ENCODE measurements at regions not wholly inside any gene's neighbourhood (a gene's known extent, or its start where the extent isn't known, plus 50 kb on each side); places are given as distances from the start of the nearest gene placed in this dataset.

- Histone ChIP-seq H3K9me3 (ENCODE audit: low read depth, low read length) (no peaks in the 10 kb centered on the region), H3K4me3 (no peak overlapping the region), H3K27ac (no peak overlapping the region), H3K9ac (ENCODE audit: insufficient read length) (no peak overlapping the region), H3K36me3 (ENCODE audit: insufficient read depth, low read length) (no peaks in the 10 kb centered on the region)
- TF ChIP-seq EZH2 (IDR thresholded peaks at IDR 0.05) = no peak
- no peak for TF ChIP-seq POLR2AphosphoS5 (IDR thresholded peaks at IDR 0.05; ENCODE audit: borderline replicate concordance, low read depth, low read length)
- no peak for TF ChIP-seq FOXP2 (optimal IDR thresholded peaks at IDR 0.05; ENCODE audit: control extremely low read depth, extremely low read length, insufficient read depth)
- DNase-seq (ENCODE audit: low read depth, low spot score) = no peak
These were observed 238.2 kb downstream of the EFNB2 start for GRCh38 chr13:106297283-106297682.

GRCh38 chr13:106296723-106297122 is 238.7 kb downstream of the EFNB2 start:
- H3K9me3 ChIP-seq (ENCODE audit: low read depth, low read length) = no peaks in the 10 kb centered on the region
- no peak overlapping the region for H3K9ac ChIP-seq (ENCODE audit: insufficient read length)
- no peak overlapping the region for H3K4me3 ChIP-seq
- no peak for DNase-seq (ENCODE audit: low read depth, low spot score)
- no peak overlapping the region for H3K27ac ChIP-seq
- H3K36me3 ChIP-seq (ENCODE audit: insufficient read depth, low read length) = no peaks in the 10 kb centered on the region
- TF ChIP-seq POLR2AphosphoS5 (IDR thresholded peaks at IDR 0.05; ENCODE audit: borderline replicate concordance, low read depth, low read length) = no peak
- TF ChIP-seq FOXP2 (optimal IDR thresholded peaks at IDR 0.05; ENCODE audit: control extremely low read depth, extremely low read length, insufficient read depth) = no peak
- no peak for TF ChIP-seq EZH2 (IDR thresholded peaks at IDR 0.05)

- Histone ChIP-seq H3K36me3 (ENCODE audit: insufficient read depth, low read length) (no peaks in the 10 kb centered on the region), H3K9ac (ENCODE audit: insufficient read length) (no peak overlapping the region), H3K27ac (no peak overlapping the region), H3K4me3 (no peak overlapping the region), H3K9me3 (ENCODE audit: low read depth, low read length) (no peaks in the 10 kb centered on the region)
- no peak for TF ChIP-seq EZH2 (IDR thresholded peaks at IDR 0.05)
- no peak for TF ChIP-seq POLR2AphosphoS5 (IDR thresholded peaks at IDR 0.05; ENCODE audit: borderline replicate concordance, low read depth, low read length)
- TF ChIP-seq FOXP2 (optimal IDR thresholded peaks at IDR 0.05; ENCODE audit: control extremely low read depth, extremely low read length, insufficient read depth) = no peak
- DNase-seq (ENCODE audit: low read depth, low spot score) = no peak
These were observed 239.5 kb downstream of the EFNB2 start for GRCh38 chr13:106295971-106296370.

- no peak overlapping the region for H3K9ac ChIP-seq (ENCODE audit: insufficient read length)
- H3K27ac ChIP-seq = no peak overlapping the region
- H3K36me3 ChIP-seq (ENCODE audit: insufficient read depth, low read length) = no peaks in the 10 kb centered on the region
- DNase-seq (ENCODE audit: low read depth, low spot score) = no peak
- H3K9me3 ChIP-seq (ENCODE audit: low read depth, low read length) = no peaks in the 10 kb centered on the region
- no peak overlapping the region for H3K4me3 ChIP-seq
- no peak for TF ChIP-seq FOXP2 (optimal IDR thresholded peaks at IDR 0.05; ENCODE audit: control extremely low read depth, extremely low read length, insufficient read depth)
- TF ChIP-seq EZH2 (IDR thresholded peaks at IDR 0.05) = no peak
- no peak for TF ChIP-seq POLR2AphosphoS5 (IDR thresholded peaks at IDR 0.05; ENCODE audit: borderline replicate concordance, low read depth, low read length)
These were observed 244.5 kb downstream of the EFNB2 start for GRCh38 chr13:106291006-106291405.

- Histone ChIP-seq H3K27ac (no peak overlapping the region), H3K4me3 (no peak overlapping the region), H3K36me3 (ENCODE audit: insufficient read depth, low read length) (no peaks in the 10 kb centered on the region), H3K9me3 (ENCODE audit: low read depth, low read length) (no peaks in the 10 kb centered on the region), H3K9ac (ENCODE audit: insufficient read length) (no peak overlapping the region)
- TF ChIP-seq POLR2AphosphoS5 (IDR thresholded peaks at IDR 0.05; ENCODE audit: borderline replicate concordance, low read depth, low read length) (no peak), FOXP2 (optimal IDR thresholded peaks at IDR 0.05; ENCODE audit: control extremely low read depth, extremely low read length, insufficient read depth) (no peak), EZH2 (IDR thresholded peaks at IDR 0.05) (no peak)
- no peak for DNase-seq (ENCODE audit: low read depth, low spot score)
These were observed 248.1 kb downstream of the EFNB2 start for GRCh38 chr13:106287351-106287750.

- H3K4me3 ChIP-seq = no peak overlapping the region
- H3K36me3 ChIP-seq (ENCODE audit: insufficient read depth, low read length) = no peaks in the 10 kb centered on the region
- H3K9me3 ChIP-seq (ENCODE audit: low read depth, low read length) = no peaks in the 10 kb centered on the region
- H3K9ac ChIP-seq (ENCODE audit: insufficient read length) = no peak overlapping the region
- no peak overlapping the region for H3K27ac ChIP-seq
- TF ChIP-seq EZH2 (IDR thresholded peaks at IDR 0.05) (no peak), POLR2AphosphoS5 (IDR thresholded peaks at IDR 0.05; ENCODE audit: borderline replicate concordance, low read depth, low read length) (no peak)
- no peak for DNase-seq (ENCODE audit: low read depth, low spot score)
These were observed 248.7 kb downstream of the EFNB2 start for GRCh38 chr13:106286811-106287210.

GRCh38 chr13:106284358-106284757 is 251.1 kb downstream of the EFNB2 start:
- no peak for DNase-seq (ENCODE audit: low read depth, low spot score)
- no peak overlapping the region for H3K4me3 ChIP-seq
- no peak for TF ChIP-seq EZH2 (IDR thresholded peaks at IDR 0.05)
- TF ChIP-seq POLR2AphosphoS5 (IDR thresholded peaks at IDR 0.05; ENCODE audit: borderline replicate concordance, low read depth, low read length) = no peak
- TF ChIP-seq FOXP2 (optimal IDR thresholded peaks at IDR 0.05; ENCODE audit: control extremely low read depth, extremely low read length, insufficient read depth) = no peak
- no peak overlapping the region for H3K27ac ChIP-seq
- no peak overlapping the region for H3K9ac ChIP-seq (ENCODE audit: insufficient read length)
- no peaks in the 10 kb centered on the region for H3K9me3 ChIP-seq (ENCODE audit: low read depth, low read length)
- no peaks in the 10 kb centered on the region for H3K36me3 ChIP-seq (ENCODE audit: insufficient read depth, low read length)

- Histone ChIP-seq H3K9me3 (ENCODE audit: low read depth, low read length) (no peaks in the 10 kb centered on the region), H3K36me3 (ENCODE audit: insufficient read depth, low read length) (no peaks in the 10 kb centered on the region), H3K9ac (ENCODE audit: insufficient read length) (no peak overlapping the region), H3K4me3 (no peak overlapping the region), H3K27ac (no peak overlapping the region)
- no peak for TF ChIP-seq POLR2AphosphoS5 (IDR thresholded peaks at IDR 0.05; ENCODE audit: borderline replicate concordance, low read depth, low read length)
- no peak for TF ChIP-seq FOXP2 (optimal IDR thresholded peaks at IDR 0.05; ENCODE audit: control extremely low read depth, extremely low read length, insufficient read depth)
- TF ChIP-seq EZH2 (IDR thresholded peaks at IDR 0.05) = no peak
- no peak for DNase-seq (ENCODE audit: low read depth, low spot score)
These were observed 254.0 kb downstream of the EFNB2 start for GRCh38 chr13:106281426-106281825.

GRCh38 chr13:106277484-106278154 is 257.8 kb downstream of the EFNB2 start:
- TF ChIP-seq POLR2AphosphoS5 (IDR thresholded peaks at IDR 0.05; ENCODE audit: borderline replicate concordance, low read depth, low read length) (no peak), EZH2 (IDR thresholded peaks at IDR 0.05) (no peak), FOXP2 (optimal IDR thresholded peaks at IDR 0.05; ENCODE audit: control extremely low read depth, extremely low read length, insufficient read depth) (no peak)
- no peaks in the 10 kb centered on the region for H3K36me3 ChIP-seq (ENCODE audit: insufficient read depth, low read length)
- no peak overlapping the region for H3K9ac ChIP-seq (ENCODE audit: insufficient read length)
- H3K9me3 ChIP-seq (ENCODE audit: low read depth, low read length) = no peaks in the 10 kb centered on the region
- no peak overlapping the region for H3K4me3 ChIP-seq
- H3K27ac ChIP-seq = no peak overlapping the region
- DNase-seq (ENCODE audit: low read depth, low spot score) = no peak

Data from SK-N-MC (cell line).